Ishikawa (cell line): ENCODE measurements at regions not wholly inside any gene's neighbourhood (a gene's known extent, or its start where the extent isn't known, plus 50 kb on each side); places are given as distances from the start of the nearest gene placed in this dataset.

Experiments
- CEBPB ChIP-seq: IDR thresholded peaks from 2 replicates; pipeline ENCODE4 v1.6.1; 2012
- CREB1 ChIP-seq: IDR thresholded peaks from 2 replicates; pipeline ENCODE4 v1.6.1; 2012; ENCODE audit warnings: low read depth
- EGR1 ChIP-seq: IDR thresholded peaks from 2 replicates; pipeline ENCODE4 v1.6.1; 2012
- EP300 ChIP-seq: IDR thresholded peaks from 2 replicates; pipeline ENCODE4 v1.6.1; 2012; ENCODE audit warnings: borderline replicate concordance
- FOXM1 ChIP-seq: IDR thresholded peaks from 2 replicates; pipeline ENCODE4 v1.6.1; 2012; ENCODE audit warnings: low read depth, borderline replicate concordance
- NFIC ChIP-seq: IDR thresholded peaks from 2 replicates; pipeline ENCODE4 v1.6.1; 2012
- RAD21 ChIP-seq: IDR thresholded peaks from 2 replicates; pipeline ENCODE4 v1.6.1; 2012; ENCODE audit warnings: low read depth
- TAF1 ChIP-seq: IDR thresholded peaks from 2 replicates; pipeline ENCODE4 v1.6.1; 2012; ENCODE audit warnings: low read depth, mild to moderate bottlenecking
- TCF12 ChIP-seq: IDR thresholded peaks from 2 replicates; pipeline ENCODE4 v1.6.1; 2012; ENCODE audit warnings: low read depth
- TEAD4 ChIP-seq: IDR thresholded peaks from 2 replicates; pipeline ENCODE4 v1.6.1; 2012
- YY1 ChIP-seq: IDR thresholded peaks from 2 replicates; pipeline ENCODE4 v1.6.1; 2012; ENCODE audit warnings: low read depth
- ZBTB7A ChIP-seq: IDR thresholded peaks from 2 replicates; pipeline ENCODE4 v1.6.1; 2012; ENCODE audit warnings: low read depth
- TF ChIP-seq, protein P1 (sequence below): IDR thresholded peaks from 2 replicates; pipeline ENCODE4 v1.6.1; 2012
- TF ChIP-seq, protein P2 (sequence below): IDR thresholded peaks from 2 replicates; pipeline ENCODE4 v1.6.1; 2012
- TF ChIP-seq, protein P3 (sequence below): IDR thresholded peaks from 2 replicates; pipeline ENCODE4 v1.6.1; 2012; ENCODE audit warnings: low read depth, mild to moderate bottlenecking

DNA sequence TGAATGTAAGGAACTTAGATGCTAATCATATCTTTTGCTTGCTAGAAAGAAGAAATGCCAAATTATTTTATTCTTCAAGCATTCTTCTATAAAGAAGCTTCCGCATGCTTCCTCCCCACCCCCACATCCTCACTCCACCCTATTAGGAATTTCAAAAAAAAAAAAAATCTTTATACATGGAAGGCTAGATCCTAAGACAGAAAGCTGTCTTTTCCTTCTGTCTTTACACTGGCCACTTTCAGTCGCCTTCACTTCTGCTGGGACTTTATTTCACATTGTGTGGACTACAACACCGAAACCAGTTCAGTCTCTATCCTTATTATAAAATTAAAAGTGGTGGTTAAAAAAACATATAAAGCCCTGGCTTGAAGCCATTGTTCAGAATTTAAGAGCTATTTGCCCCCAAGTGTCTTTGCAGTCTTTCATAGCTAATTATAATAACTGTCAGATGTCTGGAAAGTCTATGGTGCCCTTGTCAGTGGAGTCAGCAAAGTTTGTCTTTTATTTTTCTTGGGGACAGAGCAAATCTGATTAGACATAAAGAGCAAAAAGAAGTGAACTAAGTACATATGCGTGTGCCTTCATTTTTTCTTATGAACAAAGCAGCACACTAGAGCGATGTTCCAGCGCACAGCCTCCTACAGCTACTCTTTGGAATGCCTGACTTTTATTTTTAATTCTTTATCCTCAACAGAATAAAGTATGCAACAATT, 297.7 kb downstream of the PTPRC start:
- TF ChIP-seq, protein P1, sequence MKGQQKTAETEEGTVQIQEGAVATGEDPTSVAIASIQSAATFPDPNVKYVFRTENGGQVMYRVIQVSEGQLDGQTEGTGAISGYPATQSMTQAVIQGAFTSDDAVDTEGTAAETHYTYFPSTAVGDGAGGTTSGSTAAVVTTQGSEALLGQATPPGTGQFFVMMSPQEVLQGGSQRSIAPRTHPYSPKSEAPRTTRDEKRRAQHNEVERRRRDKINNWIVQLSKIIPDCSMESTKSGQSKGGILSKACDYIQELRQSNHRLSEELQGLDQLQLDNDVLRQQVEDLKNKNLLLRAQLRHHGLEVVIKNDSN: no peak
- TF ChIP-seq, protein P2, sequence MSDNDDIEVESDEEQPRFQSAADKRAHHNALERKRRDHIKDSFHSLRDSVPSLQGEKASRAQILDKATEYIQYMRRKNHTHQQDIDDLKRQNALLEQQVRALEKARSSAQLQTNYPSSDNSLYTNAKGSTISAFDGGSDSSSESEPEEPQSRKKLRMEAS: 0 out of 2 replicates have a peak, but pooled peaks have one; percentile 21

DNA sequence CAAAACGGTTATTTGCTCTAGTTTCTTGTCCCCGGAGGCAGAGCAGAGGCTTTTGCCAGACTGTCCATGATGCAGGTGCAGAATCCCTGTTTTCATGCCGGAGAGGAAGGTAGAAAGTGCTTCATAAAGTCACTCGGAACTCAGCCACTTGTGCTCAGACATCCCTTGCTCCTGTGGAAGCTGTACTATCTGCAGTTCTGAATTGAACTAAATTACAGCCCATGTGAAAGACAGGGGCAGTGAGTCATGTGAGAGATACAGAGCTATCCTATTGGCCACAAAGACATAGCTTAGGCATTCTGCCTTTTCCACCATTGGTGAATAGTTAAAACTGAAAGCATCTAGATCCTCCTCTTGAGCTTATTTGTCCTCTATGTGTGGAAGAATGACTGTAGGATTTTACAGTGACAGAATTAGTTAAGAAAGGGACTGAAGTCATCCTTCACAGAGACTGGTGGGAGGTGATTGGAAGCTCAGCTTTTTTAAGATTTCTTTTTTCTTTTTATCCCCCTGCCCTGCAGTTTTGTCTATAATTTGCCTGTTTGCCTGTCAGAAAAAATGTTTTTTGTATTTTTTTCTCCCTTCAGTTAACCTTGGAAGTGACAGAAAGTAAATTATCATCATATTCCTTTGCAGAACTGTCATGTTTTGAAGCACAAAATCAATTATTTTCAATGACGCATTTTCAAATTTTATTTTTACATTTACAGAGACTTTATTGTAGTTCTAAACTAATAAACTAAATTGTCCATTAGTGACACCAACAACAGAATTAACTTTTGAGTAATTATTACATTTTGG, 298.6 kb downstream of the PTPRC start:
- no peak for TF ChIP-seq TCF12
- TF ChIP-seq, protein P1: peak; percentile 63

DNA sequence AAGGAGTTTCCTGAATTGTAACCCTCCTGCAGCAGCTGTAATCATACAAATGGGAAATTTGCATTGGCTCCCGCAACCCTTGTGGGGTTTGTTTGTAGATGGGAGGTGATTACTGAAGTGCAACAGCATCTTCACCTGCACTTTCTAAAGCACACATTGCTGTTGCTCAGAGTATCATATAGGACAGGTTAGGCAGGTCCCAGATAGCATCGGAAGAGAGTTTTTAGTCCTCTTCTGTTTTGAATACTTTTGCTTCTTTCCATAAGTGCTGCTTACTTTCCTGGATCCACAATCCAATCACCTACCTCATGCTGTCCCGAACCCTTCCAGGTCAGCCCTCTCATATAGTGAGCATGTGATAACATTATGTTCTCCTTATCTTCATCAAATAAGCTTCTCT, 300.4 kb downstream of the PTPRC start:
- TF ChIP-seq, protein P2: no peak

DNA sequence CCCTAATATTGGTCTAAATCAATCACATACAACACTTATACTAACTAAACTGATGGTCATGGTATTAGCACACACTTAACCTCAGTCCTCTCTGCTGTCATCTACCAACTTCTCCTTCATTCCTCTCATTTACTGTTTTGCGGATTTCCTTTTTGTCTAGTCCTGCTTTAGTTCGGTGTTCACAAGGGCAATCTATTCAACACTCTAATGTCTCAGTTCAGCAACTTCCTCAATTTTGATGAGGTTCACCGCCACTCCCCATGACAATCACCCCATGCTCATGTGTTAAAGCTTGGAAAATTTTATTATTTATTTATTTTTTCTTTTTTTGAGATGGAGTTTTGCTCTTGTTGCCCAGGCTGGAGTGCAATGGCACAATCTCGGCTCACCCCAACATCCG, 301.1 kb downstream of the PTPRC start:
- TF ChIP-seq, protein P2: no peak
- TF ChIP-seq ZBTB7A (no peak), RAD21 (no peak), TAF1 (no peak)

DNA sequence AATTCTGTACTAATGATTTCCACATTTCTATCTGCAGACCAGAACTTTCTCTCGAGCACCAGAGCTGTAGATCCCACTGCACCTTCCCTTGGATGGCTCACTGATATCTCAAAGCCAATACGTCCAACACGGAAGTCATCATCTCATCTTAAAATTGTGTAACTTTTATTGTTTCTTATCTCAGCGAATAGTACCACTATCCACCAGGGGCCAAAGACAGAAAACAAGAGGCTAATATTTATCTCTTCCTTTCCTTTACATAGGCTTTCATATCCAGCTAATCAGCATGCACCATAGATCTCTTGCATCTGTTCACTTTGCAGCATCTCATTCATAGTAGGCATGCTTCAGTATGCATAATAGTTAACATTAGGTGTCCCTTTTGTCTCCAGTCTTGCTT, 303.6 kb downstream of the PTPRC start:
- TF ChIP-seq, protein P1: no peak
- no peak for TF ChIP-seq RAD21
- no peak for TF ChIP-seq TAF1
- no peak for TF ChIP-seq ZBTB7A
- no peak for TF ChIP-seq NFIC
- TF ChIP-seq, protein P3, sequence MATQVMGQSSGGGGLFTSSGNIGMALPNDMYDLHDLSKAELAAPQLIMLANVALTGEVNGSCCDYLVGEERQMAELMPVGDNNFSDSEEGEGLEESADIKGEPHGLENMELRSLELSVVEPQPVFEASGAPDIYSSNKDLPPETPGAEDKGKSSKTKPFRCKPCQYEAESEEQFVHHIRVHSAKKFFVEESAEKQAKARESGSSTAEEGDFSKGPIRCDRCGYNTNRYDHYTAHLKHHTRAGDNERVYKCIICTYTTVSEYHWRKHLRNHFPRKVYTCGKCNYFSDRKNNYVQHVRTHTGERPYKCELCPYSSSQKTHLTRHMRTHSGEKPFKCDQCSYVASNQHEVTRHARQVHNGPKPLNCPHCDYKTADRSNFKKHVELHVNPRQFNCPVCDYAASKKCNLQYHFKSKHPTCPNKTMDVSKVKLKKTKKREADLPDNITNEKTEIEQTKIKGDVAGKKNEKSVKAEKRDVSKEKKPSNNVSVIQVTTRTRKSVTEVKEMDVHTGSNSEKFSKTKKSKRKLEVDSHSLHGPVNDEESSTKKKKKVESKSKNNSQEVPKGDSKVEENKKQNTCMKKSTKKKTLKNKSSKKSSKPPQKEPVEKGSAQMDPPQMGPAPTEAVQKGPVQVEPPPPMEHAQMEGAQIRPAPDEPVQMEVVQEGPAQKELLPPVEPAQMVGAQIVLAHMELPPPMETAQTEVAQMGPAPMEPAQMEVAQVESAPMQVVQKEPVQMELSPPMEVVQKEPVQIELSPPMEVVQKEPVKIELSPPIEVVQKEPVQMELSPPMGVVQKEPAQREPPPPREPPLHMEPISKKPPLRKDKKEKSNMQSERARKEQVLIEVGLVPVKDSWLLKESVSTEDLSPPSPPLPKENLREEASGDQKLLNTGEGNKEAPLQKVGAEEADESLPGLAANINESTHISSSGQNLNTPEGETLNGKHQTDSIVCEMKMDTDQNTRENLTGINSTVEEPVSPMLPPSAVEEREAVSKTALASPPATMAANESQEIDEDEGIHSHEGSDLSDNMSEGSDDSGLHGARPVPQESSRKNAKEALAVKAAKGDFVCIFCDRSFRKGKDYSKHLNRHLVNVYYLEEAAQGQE: no peak
- TF ChIP-seq TEAD4: no peak
- TF ChIP-seq CREB1: no peak
- TF ChIP-seq YY1: no peak
- TF ChIP-seq, protein P2: no peak
- no peak for TF ChIP-seq FOXM1
- no peak for TF ChIP-seq TCF12
- TF ChIP-seq EP300: no peak
- TF ChIP-seq EGR1: no peak
- no peak for TF ChIP-seq CEBPB

DNA sequence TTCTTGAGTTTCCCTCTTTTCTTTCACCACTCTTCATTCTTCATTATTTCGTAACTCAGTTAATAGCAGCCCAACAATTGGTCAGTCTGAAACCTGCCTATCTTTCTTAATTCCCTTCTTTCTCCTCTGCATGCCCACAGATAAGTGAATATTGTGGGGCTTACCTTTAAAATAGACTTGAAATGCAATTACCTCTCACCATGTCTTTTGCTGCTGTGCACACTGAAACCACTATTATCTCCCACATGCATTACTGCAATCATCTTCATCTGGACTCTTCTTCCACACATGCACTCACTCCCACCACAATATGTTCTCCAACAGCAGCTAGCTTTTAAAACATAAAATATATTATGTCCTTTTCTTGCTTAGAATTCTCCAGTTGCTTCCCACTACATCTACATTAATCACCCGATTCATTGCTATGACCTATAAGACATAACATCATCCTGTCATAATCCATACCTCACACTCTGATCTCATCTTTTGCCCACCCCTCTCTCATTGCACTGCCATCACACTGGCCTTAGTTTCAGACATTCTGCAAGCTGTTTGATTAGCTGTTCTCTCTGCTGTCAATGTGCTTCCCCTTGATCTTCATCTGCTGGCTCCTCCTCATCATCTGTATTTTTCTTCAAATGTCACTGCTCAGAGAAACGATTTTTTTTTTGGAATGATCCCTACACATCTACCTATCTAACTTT, 304.8 kb downstream of the PTPRC start:
- TF ChIP-seq YY1 (no peak), CREB1 (no peak), RAD21 (no peak), NFIC (no peak), CEBPB (no peak), EP300 (no peak), FOXM1 (no peak), TEAD4 (no peak)
- TF ChIP-seq, protein P2: no peak
- TF ChIP-seq, protein P3: no peak
